HL-60 (cell line): ENCODE measurements at regions not wholly inside any gene's neighbourhood (a gene's known extent, or its start where the extent isn't known, plus 50 kb on each side); places are given as distances from the start of the nearest gene placed in this dataset.

ENCODE experiments used
- POLR2AphosphoS5 ChIP-seq: IDR thresholded peaks from 2 replicates; pipeline ENCODE4 v1.6.1; 2012; ENCODE audit warnings: low read depth
- TF ChIP-seq, protein P1 (sequence below): IDR thresholded peaks from one replicate; pipeline ENCODE4 v1.5.1; 2011; ENCODE audit warnings: low read length, control low read depth, inconsistent platforms; ENCODE audit not compliant: insufficient read depth

DNA sequence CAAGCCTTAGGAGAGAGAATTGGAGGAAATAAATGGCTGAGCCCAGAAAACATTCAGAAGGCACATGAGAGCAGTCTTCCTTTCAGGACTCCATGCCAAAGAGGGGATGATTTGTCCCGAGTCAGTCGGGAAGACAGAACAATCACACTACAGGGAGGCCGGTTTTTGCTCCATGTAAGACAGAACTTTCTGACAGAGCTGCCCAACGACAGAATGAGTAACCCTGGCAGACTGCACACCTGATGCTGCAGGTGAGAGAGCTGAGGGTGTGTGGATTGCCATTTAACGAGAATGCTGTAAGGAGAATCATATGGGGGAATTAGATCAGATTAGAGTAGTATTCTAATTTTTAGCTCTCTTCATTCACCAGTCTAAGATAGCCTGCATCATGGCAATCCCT lies 533.0 kb downstream of the EPHB1 start:
- TF ChIP-seq, protein P1, sequence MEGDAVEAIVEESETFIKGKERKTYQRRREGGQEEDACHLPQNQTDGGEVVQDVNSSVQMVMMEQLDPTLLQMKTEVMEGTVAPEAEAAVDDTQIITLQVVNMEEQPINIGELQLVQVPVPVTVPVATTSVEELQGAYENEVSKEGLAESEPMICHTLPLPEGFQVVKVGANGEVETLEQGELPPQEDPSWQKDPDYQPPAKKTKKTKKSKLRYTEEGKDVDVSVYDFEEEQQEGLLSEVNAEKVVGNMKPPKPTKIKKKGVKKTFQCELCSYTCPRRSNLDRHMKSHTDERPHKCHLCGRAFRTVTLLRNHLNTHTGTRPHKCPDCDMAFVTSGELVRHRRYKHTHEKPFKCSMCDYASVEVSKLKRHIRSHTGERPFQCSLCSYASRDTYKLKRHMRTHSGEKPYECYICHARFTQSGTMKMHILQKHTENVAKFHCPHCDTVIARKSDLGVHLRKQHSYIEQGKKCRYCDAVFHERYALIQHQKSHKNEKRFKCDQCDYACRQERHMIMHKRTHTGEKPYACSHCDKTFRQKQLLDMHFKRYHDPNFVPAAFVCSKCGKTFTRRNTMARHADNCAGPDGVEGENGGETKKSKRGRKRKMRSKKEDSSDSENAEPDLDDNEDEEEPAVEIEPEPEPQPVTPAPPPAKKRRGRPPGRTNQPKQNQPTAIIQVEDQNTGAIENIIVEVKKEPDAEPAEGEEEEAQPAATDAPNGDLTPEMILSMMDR: no peak
- TF ChIP-seq POLR2AphosphoS5: no peak
